RCC 7860 (cell line): ENCODE measurements at regions not wholly inside any gene's neighbourhood (a gene's known extent, or its start where the extent isn't known, plus 50 kb on each side); places are given as distances from the start of the nearest gene placed in this dataset.

Source experiments
- DNase-seq: peaks from one replicate; pipeline ENCODE4 v3.0.0-alpha.2; 2015; ENCODE audit warnings: low spot score
- FAIRE-seq: peaks from 2 replicates; lab custom pipeline; 2012; peaks lifted over from hg19 to GRCh38; lab: Jason Lieb, UNC

DNA sequence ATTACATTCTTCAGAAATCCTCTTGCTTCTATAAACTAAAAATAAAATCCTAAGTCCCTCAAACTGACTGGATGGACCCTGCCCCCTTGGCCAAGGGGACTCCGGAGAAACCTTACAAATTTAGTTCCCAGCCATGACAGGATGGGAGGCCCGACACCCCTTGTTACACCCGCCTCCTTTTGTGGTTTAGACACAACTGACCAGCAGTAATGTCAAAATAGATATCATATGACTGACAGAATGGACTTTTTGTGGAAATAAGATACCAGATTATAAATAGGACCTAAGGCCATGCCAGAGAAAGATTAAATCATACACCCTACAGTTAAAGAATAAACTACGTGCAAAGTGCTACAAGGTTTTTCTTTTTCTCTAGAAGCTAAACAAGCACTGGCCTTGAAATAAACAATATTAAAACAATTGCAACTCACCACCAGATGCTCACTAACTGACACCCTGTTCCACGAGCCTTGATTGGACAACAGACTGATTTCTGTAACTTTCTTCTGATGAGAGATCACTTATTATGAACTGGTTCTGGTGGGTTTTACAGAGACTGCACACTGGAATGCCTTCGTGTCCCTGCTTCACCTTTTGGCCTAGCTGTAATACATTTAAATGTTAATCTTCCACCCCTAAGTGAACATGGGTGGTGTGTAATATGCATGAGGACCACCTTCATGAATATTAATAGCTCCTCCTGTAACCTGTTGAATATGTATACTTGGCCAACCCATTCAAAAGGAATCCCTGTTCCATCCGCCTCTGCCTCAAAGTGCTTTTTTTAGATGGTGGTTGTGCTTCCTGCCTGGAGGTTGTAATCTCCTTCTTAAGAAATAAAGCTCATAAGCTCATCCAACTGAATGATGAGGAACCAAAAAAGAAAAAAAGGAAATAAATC, 99.6 kb downstream of the ODF2L start:
- no peak for DNase-seq

GRCh38 chr1:86289746-86290145, 106.4 kb downstream of the ODF2L start:
- FAIRE-seq, result no peak

More for the DNA sequence above, 99.6 kb downstream of the ODF2L start:
- FAIRE-seq, result no peak

DNA sequence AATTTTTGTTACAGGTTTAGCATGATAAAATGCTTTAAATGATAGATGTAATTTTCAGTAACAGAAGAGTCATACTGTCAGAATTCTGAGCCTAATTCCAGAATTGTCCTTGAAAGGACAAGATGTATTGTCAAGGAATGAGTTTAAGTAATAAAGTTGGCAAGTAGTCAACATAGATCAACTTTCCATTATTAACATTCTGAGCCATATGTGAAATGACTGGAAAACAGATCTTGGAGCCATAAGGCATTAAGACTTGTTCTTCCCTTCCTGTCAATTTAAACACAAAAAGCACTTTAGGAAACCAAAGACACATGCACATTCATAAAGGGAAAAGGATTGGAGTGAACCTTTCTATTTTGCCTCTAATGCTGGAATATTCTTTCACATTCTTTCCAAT, 107.0 kb downstream of the ODF2L start:
- DNase-seq (no peak), FAIRE-seq (no peak)

More at GRCh38 chr1:86289746-86290145, 106.4 kb downstream of the ODF2L start:
- no peak for DNase-seq

DNA sequence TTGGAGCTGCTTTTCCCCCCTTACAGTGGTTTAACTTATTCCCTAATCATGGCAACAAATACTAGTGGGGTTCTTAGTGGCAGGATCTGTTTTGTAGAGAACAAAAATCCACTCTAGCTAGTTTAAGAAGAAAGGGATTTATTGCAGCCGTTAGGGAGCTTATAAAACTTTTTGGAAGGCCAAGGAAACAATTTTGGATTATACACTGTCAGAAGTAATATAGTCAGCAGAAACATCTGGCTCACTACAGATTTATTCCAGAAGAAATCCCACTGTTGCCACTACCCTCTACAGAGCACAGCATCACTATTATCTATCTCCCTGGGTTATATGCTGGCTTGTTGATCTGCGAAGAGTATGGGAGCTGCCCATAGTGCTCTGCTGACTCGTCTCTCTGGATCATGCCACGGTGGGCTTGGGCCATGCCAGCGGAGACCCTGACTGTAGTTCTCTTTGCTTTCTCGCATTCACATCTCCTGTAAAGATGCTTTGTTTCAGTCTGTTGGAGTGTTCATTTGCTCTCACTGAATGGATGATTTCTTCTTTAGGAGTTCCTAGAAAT, 107.5 kb downstream of the ODF2L start:
- no peak for FAIRE-seq

DNA sequence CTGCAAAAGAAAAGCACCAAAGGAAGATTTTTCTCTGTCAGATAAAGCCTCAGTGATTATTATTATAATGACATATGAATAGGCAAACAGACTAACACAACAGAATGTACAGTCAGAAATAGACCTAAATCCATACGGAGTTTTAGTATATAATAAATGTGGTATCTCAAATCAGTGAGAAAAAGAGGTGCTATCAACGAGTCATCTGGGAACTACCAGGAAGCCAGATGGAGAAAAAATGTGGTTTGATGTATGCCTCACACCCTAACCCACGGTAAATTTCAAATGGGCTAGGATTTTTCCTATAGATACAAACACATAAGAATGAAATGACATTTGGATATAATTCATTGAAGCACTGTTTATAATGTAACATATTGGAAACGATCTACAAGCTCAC, 110.3 kb downstream of the ODF2L start:
- no peak for FAIRE-seq

More for the DNA sequence above, 107.5 kb downstream of the ODF2L start:
- DNase-seq, result no peak

DNA sequence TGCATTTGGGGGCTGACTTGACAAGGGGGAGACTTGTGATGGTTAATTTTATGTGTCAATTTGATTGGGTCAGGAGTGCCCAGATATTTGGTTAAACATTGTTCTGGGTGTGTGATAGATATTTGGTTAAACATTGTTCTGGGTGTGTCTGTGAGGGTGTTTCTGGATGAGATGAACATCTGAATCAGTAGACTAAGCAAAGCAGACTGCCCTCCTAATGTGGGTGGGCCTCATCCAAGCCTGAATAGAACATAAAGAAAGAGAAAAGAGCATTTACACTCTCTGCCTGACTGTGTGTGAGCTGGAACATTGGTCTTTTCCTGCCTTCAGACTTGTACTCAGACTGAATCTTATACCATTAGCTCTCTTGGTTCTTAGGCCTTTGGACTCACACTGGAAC, 113.5 kb downstream of the ODF2L start:
- DNase-seq, result no peak
- no peak for FAIRE-seq

More for the DNA sequence above, 110.3 kb downstream of the ODF2L start:
- no peak for DNase-seq

DNA sequence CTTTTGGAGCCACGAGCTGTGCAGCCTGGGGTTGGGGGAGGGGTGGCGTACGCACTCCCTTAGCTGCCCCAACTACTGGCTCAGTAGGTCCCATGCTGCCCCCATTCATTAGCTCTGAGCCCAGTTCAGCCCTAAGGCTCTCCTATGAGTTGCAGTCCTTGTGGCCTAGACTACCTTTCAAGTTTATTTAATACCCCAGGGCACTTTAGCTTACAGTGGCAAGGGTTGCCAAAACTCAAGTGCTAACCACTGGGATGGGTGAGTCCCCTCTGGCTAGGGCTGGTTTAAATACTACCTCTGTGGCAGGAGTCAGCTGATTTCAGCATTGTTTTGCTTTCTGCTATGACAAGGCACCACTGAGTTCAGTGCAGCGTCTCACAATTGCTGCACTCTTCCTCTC, 118.2 kb downstream of the ODF2L start:
- DNase-seq (no peak), FAIRE-seq (no peak)

DNA sequence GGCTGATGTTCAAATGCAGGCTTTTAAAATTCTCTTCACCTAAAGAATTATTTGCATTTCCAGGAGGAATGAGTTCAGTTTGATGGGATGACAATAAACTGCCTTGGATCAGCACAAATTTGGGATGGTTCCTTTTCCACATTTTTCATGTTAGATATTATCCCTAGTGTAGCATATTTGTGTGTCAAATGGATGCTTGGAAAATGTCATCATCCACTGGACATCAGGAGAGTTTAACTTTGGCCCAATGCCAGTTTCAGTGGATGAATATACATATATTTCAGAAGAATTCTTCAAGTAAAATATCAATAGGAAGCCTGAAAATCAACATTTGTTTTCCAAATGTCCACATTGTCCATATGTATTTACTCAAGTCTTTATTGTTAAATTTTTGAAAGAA, 116.5 kb upstream of the COL24A1 start:
- no peak for DNase-seq
- no peak for FAIRE-seq

GRCh38 chr1:86272083-86272482, 115.5 kb upstream of the COL24A1 start:
- DNase-seq (no peak), FAIRE-seq (no peak)

DNA sequence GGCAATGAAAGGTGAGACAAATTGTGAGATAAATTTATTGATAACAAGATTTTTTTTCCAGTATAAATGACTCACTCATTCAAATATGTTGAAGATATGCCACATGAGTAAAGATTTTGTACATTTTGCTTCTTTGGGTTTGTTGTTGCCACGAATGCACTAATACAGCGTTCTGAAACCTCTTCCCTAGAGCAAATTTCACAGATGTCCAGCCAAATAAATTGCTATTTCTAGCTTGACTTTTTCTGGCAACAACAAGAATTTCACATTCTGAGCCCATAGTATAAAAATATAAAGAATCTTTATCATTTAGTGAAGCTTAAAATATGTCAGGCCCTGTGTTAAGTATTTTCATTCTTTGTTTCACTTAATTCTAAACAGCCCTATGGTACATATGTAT, 114.5 kb upstream of the COL24A1 start:
- no peak for DNase-seq
- FAIRE-seq, result no peak

DNA sequence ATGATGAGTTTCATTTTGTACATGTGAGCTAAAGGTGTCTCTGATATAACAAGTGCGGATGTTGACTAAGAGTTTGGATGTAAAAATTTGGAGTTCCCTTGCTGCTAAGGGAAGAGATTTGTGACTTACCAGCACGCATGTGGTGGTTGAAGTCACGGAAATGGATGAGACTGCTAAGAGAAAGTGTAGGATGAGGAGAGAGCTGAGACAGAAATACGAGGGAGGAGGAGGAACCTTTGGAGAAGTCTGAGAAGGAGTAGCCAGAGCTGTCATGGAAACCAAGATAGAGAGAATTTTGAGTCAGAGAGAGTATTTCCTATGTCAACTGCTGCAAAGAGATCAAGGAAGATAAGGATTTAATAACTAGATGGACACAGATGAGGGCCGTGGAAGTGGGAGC, 106.5 kb upstream of the COL24A1 start:
- DNase-seq (no peak), FAIRE-seq (no peak)

- no peak for FAIRE-seq
- no peak for DNase-seq
Observed at GRCh38 chr1:86260476-86260875, 103.9 kb upstream of the COL24A1 start.

DNA sequence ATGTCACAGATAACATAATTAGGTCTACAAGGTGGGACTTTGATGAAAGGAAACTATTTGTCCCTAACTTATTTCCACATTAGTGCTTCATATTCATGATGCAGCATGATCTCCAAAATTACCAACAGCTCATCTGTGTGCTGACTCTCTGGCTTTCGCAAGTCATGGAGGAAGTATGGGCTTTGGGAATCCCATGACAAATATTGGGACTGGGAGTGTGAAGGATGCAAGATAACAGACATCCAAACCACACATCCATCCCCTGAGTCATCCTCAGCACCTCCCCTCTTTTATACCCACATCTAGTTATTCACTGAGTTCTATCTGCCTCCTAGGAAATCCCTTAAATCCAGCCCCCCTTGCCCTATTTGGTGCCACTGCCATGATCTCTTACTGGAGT, 102.8 kb upstream of the COL24A1 start:
- no peak for FAIRE-seq

DNA sequence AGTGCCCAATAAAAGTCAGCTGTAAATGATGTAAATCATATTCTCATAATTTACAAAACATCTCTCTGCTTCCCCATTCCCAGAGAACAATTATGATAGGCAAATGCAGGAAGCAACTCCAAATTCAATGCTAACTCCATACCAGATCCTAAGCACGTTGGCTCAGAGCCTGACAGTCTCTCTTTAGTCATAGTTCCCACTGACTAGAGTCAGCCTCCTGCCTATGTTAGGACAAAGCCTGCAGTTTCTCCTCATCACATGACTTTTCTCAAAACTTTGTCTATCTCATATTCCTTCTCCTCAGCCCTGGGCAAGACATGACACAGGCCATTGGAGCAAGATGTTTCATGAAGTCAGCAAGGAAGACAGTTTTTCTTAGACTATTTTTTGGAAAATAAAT, 101.5 kb upstream of the COL24A1 start:
- DNase-seq (no peak), FAIRE-seq (no peak)

More for the DNA sequence above, 102.8 kb upstream of the COL24A1 start:
- DNase-seq, result no peak

- FAIRE-seq, result no peak
- DNase-seq, result no peak
Observed at GRCh38 chr1:86247597-86248279, 91.2 kb upstream of the COL24A1 start.

DNA sequence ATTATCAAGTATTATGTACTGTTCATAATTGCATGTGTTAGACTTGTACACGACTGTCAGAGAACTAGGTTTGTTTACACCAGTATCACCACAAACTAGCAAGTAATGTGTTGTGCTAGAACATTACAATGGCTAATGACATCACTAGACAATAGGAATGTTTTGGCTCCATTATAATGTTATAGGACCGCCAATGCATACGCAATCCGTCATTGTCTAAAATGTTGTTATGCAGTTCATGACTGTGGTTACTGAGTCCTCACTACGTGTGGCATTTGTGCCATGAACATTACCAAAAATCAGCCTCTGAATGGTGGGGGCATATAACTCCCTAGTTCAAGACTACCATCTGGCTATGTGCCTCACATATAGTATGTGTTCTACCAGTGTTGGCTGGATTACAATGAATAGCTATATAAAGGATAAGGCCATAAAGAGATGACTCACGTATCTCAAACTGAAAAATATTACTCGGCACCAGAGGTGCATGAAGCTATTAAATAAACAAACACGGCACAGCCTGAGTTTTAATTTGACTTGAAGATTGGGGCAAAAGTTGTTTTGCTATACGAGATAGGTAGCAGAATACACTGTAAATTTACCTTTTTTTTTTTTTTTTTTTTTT, 89.1 kb upstream of the COL24A1 start:
- FAIRE-seq, result no peak
- DNase-seq, result no peak

DNA sequence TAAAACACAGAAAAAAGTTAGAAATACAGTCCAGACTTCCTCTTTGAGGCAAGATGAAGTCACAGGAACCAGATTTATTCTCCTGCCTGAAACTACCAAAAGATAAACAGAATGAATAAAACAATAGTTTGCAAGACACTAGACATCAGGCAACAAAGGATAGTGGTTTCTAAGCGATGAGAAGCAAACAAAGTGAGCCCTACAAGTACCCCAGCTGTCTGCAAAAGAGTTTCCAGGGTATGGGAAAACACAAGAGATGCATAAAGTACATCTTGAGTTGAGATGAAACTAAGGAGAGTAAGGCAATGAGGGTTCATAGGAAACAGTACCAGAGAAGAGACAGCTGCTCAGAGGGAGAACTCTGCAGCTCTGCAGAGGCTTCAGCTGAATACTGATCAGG, 83.3 kb upstream of the COL24A1 start:
- FAIRE-seq (no peak), DNase-seq (no peak)

DNA sequence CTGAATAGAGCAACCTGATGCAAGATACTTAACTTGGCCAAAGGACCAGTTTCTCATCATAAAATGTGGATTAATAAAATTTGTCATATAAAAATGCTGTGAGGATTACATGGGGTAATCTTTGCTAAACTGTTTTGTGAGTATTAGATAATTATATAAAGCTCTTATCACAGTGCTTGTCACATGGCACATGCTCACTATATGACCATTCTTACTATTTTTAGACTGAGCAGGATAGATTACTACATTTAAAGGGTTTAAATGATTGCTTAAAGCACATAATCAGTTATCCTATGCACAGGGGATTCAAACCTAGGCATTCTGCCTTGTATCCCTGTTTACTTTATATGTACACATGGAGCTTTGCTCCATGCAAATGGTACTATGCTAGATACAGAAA, 82.9 kb upstream of the COL24A1 start:
- FAIRE-seq, result no peak
- DNase-seq, result no peak

DNA sequence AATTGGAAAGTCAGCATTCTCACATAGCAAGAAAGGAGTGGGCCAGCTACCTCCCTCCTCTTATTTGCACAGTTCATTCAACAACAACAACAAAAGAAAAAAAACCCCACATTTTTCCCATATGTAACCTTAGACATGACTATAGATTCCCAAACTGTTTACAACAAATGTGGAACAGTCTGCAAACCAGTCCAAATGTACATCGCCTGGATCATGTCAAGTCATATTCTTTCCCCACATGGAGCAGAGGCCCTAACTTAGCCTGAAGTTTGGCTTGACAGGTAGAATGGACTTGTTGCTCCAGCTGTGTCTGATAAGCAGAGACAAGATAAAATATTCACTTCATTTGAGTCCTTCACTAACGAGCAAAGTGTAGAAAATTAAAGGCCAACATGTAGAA, 81.7 kb upstream of the COL24A1 start:
- DNase-seq (no peak), FAIRE-seq (no peak)

- FAIRE-seq, result no peak
- no peak for DNase-seq
Observed at GRCh38 chr1:86235852-86236251, 79.3 kb upstream of the COL24A1 start.

DNA sequence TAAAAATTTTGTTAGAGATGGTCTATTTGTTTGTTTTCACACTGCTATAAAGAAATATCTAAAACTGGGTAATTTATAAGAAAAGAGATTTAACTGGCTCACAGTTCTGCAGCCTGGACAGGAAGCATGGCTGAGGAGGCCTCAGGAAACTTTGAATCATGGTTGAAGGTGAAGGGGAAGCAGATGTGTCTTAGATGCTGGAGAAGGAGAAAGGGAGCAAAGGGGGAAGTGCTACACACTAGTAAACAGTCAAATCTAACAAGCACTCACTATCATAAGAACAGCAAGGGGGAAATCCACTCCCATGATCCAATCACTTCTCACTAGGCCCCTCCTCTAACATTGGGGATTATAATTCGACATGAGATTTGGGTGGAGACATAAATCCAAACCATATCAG, 76.8 kb upstream of the COL24A1 start:
- DNase-seq (no peak), FAIRE-seq (no peak)
